A673 (cell line): ENCODE measurements at regions not wholly inside any gene's neighbourhood (a gene's known extent, or its start where the extent isn't known, plus 50 kb on each side); places are given as distances from the start of the nearest gene placed in this dataset.

ENCODE experiments used
- BruUV-seq: library from RNA; stranded (reverse); fragments of 400-500 nt; replicated peaks from 2 replicates; lab custom pipeline; 2021; lab: Mats Ljungman, UMichigan
- CTCF ChIA-PET: fragments of 300-600 bp; sonication (Branson Sonifier 250); formaldehyde crosslinking; loops from one replicate; lab custom pipeline; 2022; ENCODE audit warnings: antibody characterized with exemption; lab: Charles Lee
- POLR2A ChIA-PET: fragments of 300-600 bp; sonication (Branson Sonifier 250); formaldehyde crosslinking; loops from one replicate; lab custom pipeline; 2022; ENCODE audit warnings: antibody characterized with exemption; ENCODE audit not compliant: low non-redundant PET; lab: Charles Lee
- DNase-seq: peaks from one replicate; pipeline ENCODE4 v3.0.0-alpha.2; 2015; ENCODE audit warnings: low spot score
- H3K27ac ChIP-seq: fragments of 200-600 bp; sonication (generic); 2 replicates; pipeline ENCODE4 v1.5.1; 2016; ENCODE audit warnings: mixed run types, low read depth, mild to moderate bottlenecking, mixed read lengths, antibody characterized with exemption, low read length; ENCODE audit not compliant: poor library complexity, severe bottlenecking
- H3K27me3 ChIP-seq: fragments of 200-600 bp; sonication (generic); replicated peaks from 2 replicates; pipeline ENCODE4 v1.6.1; 2017; ENCODE audit warnings: mixed run types, low read depth, mild to moderate bottlenecking, mixed read lengths, antibody characterized with exemption, low read length; ENCODE audit not compliant: insufficient read depth, poor library complexity
- H3K36me3 ChIP-seq: fragments of 200-600 bp; sonication (generic); 2 replicates; pipeline ENCODE4 v1.6.1; 2016; ENCODE audit warnings: mixed run types, mild to moderate bottlenecking, mixed read lengths, antibody characterized with exemption, low read length; ENCODE audit not compliant: insufficient read depth, poor library complexity, severe bottlenecking
- H3K4me1 ChIP-seq: fragments of 200-600 bp; sonication (generic); 2 replicates; pipeline ENCODE4 v1.6.1; 2017; ENCODE audit warnings: mixed run types, mild to moderate bottlenecking, mixed read lengths, antibody characterized with exemption, low read length; ENCODE audit not compliant: insufficient read depth, poor library complexity, severe bottlenecking
- H3K4me3 ChIP-seq: fragments of 200-600 bp; sonication (generic); 2 replicates; pipeline ENCODE4 v1.5.1; 2016; ENCODE audit warnings: low read depth, mixed run types, mild to moderate bottlenecking, mixed read lengths, low read length; ENCODE audit not compliant: poor library complexity, severe bottlenecking
- H3K9me3 ChIP-seq: fragments of 200-600 bp; sonication (generic); 2 replicates; pipeline ENCODE4 v1.6.1; 2016; ENCODE audit warnings: mixed run types, low read depth, mild to moderate bottlenecking, mixed read lengths, antibody characterized with exemption, low read length; ENCODE audit not compliant: poor library complexity, severe bottlenecking
- CTCF ChIP-seq: fragments of 300-800, 200-600 bp; sonication (generic); conservative IDR thresholded peaks from 2 replicates; pipeline ENCODE4 v1.5.1; 2017; ENCODE audit warnings: low read depth, mild to moderate bottlenecking, antibody characterized with exemption, low read length, moderate library complexity, mixed read lengths
- EZH2 ChIP-seq: fragments of 200-600 bp; sonication (generic); IDR thresholded peaks from 2 replicates; pipeline ENCODE4 v1.6.1; 2017; ENCODE audit warnings: borderline replicate concordance, low read depth, mild to moderate bottlenecking, mixed read lengths, antibody characterized with exemption, low read length; ENCODE audit not compliant: poor library complexity, severe bottlenecking
- intact Hi-C: fragments of 100-400 bp; cut with micrococcal nuclease; formaldehyde crosslinking; loops from one replicate; pipeline ENCODE4 v1.10.0; 2022; ENCODE audit not compliant: unreplicated experiment

DNA sequence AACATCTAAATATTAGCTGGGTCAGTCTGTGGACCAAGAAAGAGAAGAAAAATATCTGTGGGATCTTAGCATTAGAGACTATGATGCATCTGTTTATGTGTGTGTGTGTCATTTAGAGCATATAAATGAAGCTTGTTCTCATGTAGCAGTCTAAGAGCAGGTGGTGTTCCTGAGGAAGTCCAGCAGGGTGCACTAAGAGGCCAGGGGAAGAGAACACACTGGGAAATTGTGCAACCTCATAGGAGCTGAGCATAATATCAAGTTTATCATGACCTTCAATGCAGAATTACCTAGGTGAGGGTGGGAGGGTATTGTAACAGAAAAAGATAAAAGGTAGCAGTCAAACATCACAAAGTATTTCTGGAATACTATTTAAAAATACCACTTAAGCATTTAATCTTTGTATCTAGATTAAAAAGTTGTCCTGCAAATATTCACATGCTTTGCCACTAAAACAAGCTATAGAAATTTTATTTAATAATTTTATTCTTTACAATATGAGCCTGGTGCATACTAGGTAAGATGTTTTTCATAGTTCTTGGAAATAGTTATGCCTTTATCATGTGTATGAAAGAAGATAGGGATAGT is 80.5 kb downstream of the SMPDL3A start:
- ChIA-PET POLR2A (interaction anchor here (1.1 kb wide), 1 partner anchor 353 kb away, joined by 3 read pairs; no protein-coding TSS in a partner anchor), CTCF (interaction anchor here (0.5 to 2.1 kb wide), 16 partner anchors 10 to 1929 kb away, joined by 3 to 28 read pairs (median 4); no protein-coding TSS in a partner anchor)
- no peaks in the 10 kb centered on the region for H3K9me3 ChIP-seq
- peak; percentile 91 for DNase-seq
- H3K4me1 ChIP-seq: peaks cover 54% of the 10 kb centered on the region
- H3K27ac ChIP-seq: peak overlapping the region; percentile 59
- H3K36me3 ChIP-seq: no peaks in the 10 kb centered on the region
- peak; percentile 87 for TF ChIP-seq CTCF
- no peak for TF ChIP-seq EZH2
- no TSS peak for BruUV-seq
- no peaks in the 10 kb centered on the region for H3K27me3 ChIP-seq
- intact Hi-C loops: loop anchor here (1.0 to 10.0 kb wide), 7 partner anchors 127 to 1925 kb away; partner anchors contain the start of gene CLVS2
- H3K4me3 ChIP-seq: no peak overlapping the region

- ChIA-PET CTCF (interaction anchor here (1.1 to 1.6 kb wide), 2 partner anchors 205 to 509 kb away, joined by 3 to 10 read pairs; no protein-coding TSS in a partner anchor), POLR2A (no interaction called here)
- intact Hi-C loops: loop anchor here (2.0 kb wide), 3 partner anchors 126 to 446 kb away; partner anchors contain the start of gene CLVS2
- Histone ChIP-seq H3K27ac (peak overlapping the region; percentile 59), H3K9me3 (no peaks in the 10 kb centered on the region), H3K27me3 (no peaks in the 10 kb centered on the region), H3K4me1 (peaks cover 66% of the 10 kb centered on the region), H3K36me3 (no peaks in the 10 kb centered on the region), H3K4me3 (no peak overlapping the region)
- peak; percentile 75 for DNase-seq
- no TSS peak for BruUV-seq
- TF ChIP-seq CTCF: peak; percentile 47
- TF ChIP-seq EZH2: no peak
These were observed 82.0 kb downstream of the SMPDL3A start for GRCh38 chr6:122871079-122871478.

GRCh38 chr6:122872311-122872710 is 83.3 kb downstream of the SMPDL3A start:
- H3K9me3 ChIP-seq: no peaks in the 10 kb centered on the region
- TF ChIP-seq CTCF (no peak), EZH2 (no peak)
- intact Hi-C loops: no loop called here
- no peaks in the 10 kb centered on the region for H3K27me3 ChIP-seq
- no peak for DNase-seq
- no TSS peak for BruUV-seq
- peak overlapping the region; percentile 59 for H3K27ac ChIP-seq
- POLR2A ChIA-PET: interaction anchor here (0.6 to 1.3 kb wide), 2 partner anchors 14 to 135 kb away, joined by 3 to 4 read pairs; no protein-coding TSS in a partner anchor
- H3K4me1 ChIP-seq: peaks cover 66% of the 10 kb centered on the region
- CTCF ChIA-PET: interaction anchor here (0.9 to 1.6 kb wide), 2 partner anchors 75 to 508 kb away, joined by 3 to 10 read pairs; no protein-coding TSS in a partner anchor
- no peaks in the 10 kb centered on the region for H3K36me3 ChIP-seq
- H3K4me3 ChIP-seq: no peak overlapping the region
